Activated B cell treated with CpG ODN at 0.5 μM for 24 hours (primary cell): ENCODE measurements at regions not wholly inside any gene's neighbourhood (a gene's known extent, or its start where the extent isn't known, plus 50 kb on each side); places are given as distances from the start of the nearest gene placed in this dataset.

ENCODE experiments used
- ATAC-seq: fragments of 200-7000 bp; cut with Tn5 transposase; one replicate; pipeline ENCODE4 v1.10.0; 2021; ENCODE audit warnings: low read depth, mild to moderate bottlenecking, moderate library complexity
- CTCF ChIA-PET: fragments of 350-600 bp; sonication (Branson Sonifier 250); formaldehyde crosslinking; loops from one replicate; lab custom pipeline; 2021; ENCODE audit warnings: antibody characterized with exemption; lab: Charles Lee
- POLR2A ChIA-PET: fragments of 350-600 bp; sonication (Branson Sonifier 250); formaldehyde crosslinking; loops from one replicate; lab custom pipeline; 2021; ENCODE audit warnings: antibody characterized with exemption; lab: Charles Lee
- DNase-seq: peaks from one replicate; pipeline ENCODE4 v3.0.0; 2022
- H3K27ac Mint-ChIP-seq: one replicate; pipeline ENCODE4 v1.8.0; 2020; ENCODE audit warnings: mixed read lengths
- H3K27me3 Mint-ChIP-seq: one replicate; pipeline ENCODE4 v1.8.0; 2021; ENCODE audit warnings: mixed read lengths
- H3K36me3 Mint-ChIP-seq: one replicate; pipeline ENCODE4 v1.8.0; 2021; ENCODE audit warnings: low read depth, mixed read lengths
- H3K4me1 Mint-ChIP-seq: one replicate; pipeline ENCODE4 v1.8.0; 2021; ENCODE audit warnings: mixed read lengths
- H3K4me3 Mint-ChIP-seq: one replicate; pipeline ENCODE4 v1.8.0; 2020; ENCODE audit warnings: mild to moderate bottlenecking, mixed read lengths
- H3K9me3 Mint-ChIP-seq: one replicate; pipeline ENCODE4 v1.8.0; 2020; ENCODE audit warnings: mixed read lengths
- intact Hi-C: fragments of 100-400 bp; cut with micrococcal nuclease; formaldehyde crosslinking; loops from one replicate; pipeline ENCODE4 v1.15.1; 2024
- TF ChIP-seq, protein P1 (sequence below): fragments of 200-600 bp; IDR thresholded peaks from one replicate; pipeline ENCODE4 v1.8.0; 2022; ENCODE audit warnings: antibody characterized with exemption, mild to moderate bottlenecking

DNA sequence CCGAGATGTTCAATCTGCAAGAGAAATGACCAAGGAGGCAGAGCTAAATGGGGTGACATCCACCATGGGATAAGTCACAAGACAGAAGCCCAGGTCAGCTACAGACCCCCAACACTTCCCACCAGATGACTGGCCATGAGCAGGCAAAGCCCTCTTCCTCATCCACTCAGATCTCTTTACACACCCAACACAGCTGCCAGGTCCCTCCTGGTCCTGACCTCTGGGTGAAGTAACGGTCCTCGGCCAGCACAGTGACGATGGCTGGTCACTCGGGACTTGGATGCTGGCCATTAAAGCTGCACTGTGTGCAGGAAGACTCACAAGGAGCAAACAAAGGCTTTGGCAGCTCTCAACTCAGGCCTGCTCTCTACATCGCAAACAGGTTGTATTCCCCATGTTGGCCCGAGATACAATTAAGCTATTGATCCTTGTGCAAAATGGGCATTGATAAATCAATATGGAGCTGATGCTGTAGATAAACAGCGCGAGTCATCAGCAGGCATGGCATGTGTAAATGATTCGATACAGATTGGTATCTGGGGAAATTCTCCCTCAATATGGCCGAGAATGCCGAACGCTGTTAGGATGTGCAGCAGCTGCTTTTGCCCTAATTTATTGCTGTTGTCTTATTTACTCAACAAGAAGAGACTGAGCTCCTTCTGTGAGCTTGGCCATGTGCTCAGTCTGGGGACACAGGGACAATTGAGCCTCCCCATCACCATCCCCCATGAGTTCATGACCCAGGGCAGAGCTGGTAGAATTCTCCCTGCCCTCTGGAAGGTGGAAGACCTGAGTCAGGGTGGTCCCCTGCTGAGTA lies 98.7 kb downstream of the C5orf15 start:
- Mint-ChIP-seq H3K36me3 (no peaks in the 10 kb centered on the region), H3K27ac (peak overlapping the region; percentile 25), H3K4me3 (no peak overlapping the region), H3K4me1 (peaks cover 23% of the 10 kb centered on the region), H3K27me3 (no peaks in the 10 kb centered on the region), H3K9me3 (no peaks in the 10 kb centered on the region)
- intact Hi-C loops, result loop anchor here (1.0 to 10.0 kb wide), 7 partner anchors 75 to 758 kb away; partner anchors contain the start of gene FSTL4
- no peak for DNase-seq
- no peak for ATAC-seq
- CTCF ChIA-PET, result interaction anchor here (0.9 to 3.4 kb wide), 27 partner anchors 10 to 759 kb away, joined by 3 to 16 read pairs (median 4); no protein-coding TSS in a partner anchor
- POLR2A ChIA-PET, result interaction anchor here (0.6 to 1.7 kb wide), 3 partner anchors 17 to 907 kb away, joined by 3 to 6 read pairs (median 5); no protein-coding TSS in a partner anchor
- TF ChIP-seq, protein P1, sequence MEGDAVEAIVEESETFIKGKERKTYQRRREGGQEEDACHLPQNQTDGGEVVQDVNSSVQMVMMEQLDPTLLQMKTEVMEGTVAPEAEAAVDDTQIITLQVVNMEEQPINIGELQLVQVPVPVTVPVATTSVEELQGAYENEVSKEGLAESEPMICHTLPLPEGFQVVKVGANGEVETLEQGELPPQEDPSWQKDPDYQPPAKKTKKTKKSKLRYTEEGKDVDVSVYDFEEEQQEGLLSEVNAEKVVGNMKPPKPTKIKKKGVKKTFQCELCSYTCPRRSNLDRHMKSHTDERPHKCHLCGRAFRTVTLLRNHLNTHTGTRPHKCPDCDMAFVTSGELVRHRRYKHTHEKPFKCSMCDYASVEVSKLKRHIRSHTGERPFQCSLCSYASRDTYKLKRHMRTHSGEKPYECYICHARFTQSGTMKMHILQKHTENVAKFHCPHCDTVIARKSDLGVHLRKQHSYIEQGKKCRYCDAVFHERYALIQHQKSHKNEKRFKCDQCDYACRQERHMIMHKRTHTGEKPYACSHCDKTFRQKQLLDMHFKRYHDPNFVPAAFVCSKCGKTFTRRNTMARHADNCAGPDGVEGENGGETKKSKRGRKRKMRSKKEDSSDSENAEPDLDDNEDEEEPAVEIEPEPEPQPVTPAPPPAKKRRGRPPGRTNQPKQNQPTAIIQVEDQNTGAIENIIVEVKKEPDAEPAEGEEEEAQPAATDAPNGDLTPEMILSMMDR, result no peak

DNA sequence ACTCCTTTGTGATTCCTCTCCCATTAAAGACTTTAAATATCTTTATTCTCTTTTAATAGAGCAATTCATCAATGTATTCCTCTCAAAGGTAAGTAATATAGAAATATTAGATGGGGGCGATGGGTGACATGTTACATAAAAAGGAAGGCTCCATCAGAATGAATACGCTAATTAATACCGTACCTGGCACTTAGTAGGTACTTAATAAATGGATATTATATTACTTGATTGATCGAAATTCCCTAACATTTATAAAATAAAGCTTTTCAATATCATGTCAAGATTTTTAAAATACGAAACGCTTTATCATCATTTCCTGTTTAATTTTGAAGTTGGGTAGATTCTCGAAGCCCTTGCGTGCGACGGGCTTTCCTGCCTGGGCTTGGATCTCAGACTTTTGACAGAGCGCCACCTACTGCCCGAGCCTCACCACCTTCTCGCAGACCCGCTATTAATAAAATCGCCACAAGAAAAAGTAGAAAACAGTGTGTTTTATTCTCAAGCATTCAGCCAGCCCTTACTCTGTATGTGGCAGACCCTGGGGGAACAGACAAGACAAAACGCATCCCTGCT lies 99.4 kb downstream of the C5orf15 start:
- peak overlapping the region; percentile 25 for H3K27ac Mint-ChIP-seq
- TF ChIP-seq, protein P1, result no peak
- peaks cover 18% of the 10 kb centered on the region for H3K4me1 Mint-ChIP-seq
- ChIA-PET POLR2A (interaction anchor here (1.0 to 1.7 kb wide), 2 partner anchors 18 to 70 kb away, joined by 3 to 5 read pairs; no protein-coding TSS in a partner anchor), CTCF (interaction anchor here (0.7 to 3.4 kb wide), 27 partner anchors 9 to 764 kb away, joined by 3 to 16 read pairs (median 4); no protein-coding TSS in a partner anchor)
- H3K27me3 Mint-ChIP-seq, result no peaks in the 10 kb centered on the region
- DNase-seq (peak; percentile 64), ATAC-seq (peak; percentile 83)
- intact Hi-C loops, result loop anchor here (1.0 to 10.0 kb wide), 7 partner anchors 75 to 758 kb away; partner anchors contain the start of gene FSTL4
- no peaks in the 10 kb centered on the region for H3K9me3 Mint-ChIP-seq
- no peaks in the 10 kb centered on the region for H3K36me3 Mint-ChIP-seq
- H3K4me3 Mint-ChIP-seq, result no peak overlapping the region

DNA sequence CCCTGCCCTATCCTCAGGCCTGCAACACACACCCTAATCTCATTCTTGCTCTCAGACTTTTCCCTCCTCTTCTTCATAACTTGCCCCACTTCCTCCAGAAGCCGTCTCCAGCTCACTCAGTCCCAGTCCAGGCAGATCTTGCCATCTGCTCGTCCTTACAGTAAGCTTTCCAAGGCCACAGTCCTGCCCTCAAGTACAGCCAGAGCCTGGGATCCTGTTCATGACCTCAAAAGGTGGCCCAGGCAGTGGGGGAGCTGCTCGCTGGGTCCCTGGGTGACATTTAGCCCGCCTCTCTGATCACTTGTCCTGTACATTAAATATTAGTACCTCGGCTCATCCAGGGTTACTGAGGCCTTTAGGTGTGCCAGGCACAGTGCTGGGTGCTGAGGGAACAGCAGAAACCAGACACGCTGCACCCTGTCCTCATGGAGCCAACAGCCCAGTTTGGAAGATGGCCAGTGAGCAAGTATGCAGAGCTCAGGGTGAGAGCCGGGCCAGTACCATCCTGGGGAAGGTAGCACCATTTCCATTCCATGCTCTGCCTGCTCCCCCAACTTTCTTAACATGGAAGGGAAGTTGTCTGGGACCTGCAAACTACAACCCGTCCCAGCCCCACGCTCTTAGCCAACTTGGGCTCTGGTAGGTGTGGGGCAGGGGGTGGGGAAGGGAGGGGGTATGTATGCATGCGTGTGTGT lies 100.4 kb downstream of the C5orf15 start:
- Mint-ChIP-seq H3K9me3 (no peaks in the 10 kb centered on the region), H3K4me1 (peaks cover 14% of the 10 kb centered on the region), H3K27me3 (no peaks in the 10 kb centered on the region), H3K27ac (no peak overlapping the region), H3K4me3 (no peak overlapping the region), H3K36me3 (no peaks in the 10 kb centered on the region)
- ChIA-PET POLR2A (no interaction called here), CTCF (interaction anchor here (1.0 to 3.4 kb wide), 6 partner anchors 94 to 446 kb away, joined by 3 to 16 read pairs (median 7); no protein-coding TSS in a partner anchor)
- ATAC-seq (no peak), DNase-seq (no peak)
- intact Hi-C loops, result loop anchor here (10.0 kb wide), 1 partner anchor 253 kb away; the partner anchor contains the start of gene FSTL4
- TF ChIP-seq, protein P1, result no peak

DNA sequence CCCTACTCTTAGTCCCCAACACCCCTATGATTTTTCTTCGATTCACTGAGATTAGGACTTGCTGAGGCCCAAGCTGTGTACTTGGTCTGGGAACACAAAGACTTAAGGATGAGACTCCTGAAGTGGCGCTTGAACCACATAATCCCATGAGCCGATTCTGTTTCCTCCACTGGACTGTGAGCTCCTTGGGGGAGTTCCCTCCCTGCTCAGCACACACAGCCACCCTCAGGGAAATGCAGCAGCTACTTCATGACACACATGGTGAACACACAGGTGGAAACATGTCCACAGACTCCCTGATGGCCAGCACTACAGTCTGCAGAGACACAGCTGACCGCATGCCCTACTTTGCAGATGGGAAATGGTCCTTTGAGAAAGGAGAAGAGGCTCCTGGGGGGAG lies 101.1 kb downstream of the C5orf15 start:
- Mint-ChIP-seq H3K9me3 (no peaks in the 10 kb centered on the region), H3K4me1 (peaks cover 14% of the 10 kb centered on the region), H3K27ac (no peak overlapping the region), H3K4me3 (no peak overlapping the region), H3K27me3 (no peaks in the 10 kb centered on the region), H3K36me3 (no peaks in the 10 kb centered on the region)
- intact Hi-C loops, result loop anchor here (10.0 kb wide), 1 partner anchor 253 kb away; the partner anchor contains the start of gene FSTL4
- ChIA-PET CTCF (interaction anchor here (1.0 to 3.4 kb wide), 2 partner anchors 113 to 442 kb away, joined by 3 to 14 read pairs; no protein-coding TSS in a partner anchor), POLR2A (no interaction called here)
- TF ChIP-seq, protein P1, result no peak
- DNase-seq, result no peak
- ATAC-seq, result no peak
